HG02798 (cell line): ENCODE measurements at regions not wholly inside any gene's neighbourhood (a gene's known extent, or its start where the extent isn't known, plus 50 kb on each side); places are given as distances from the start of the nearest gene placed in this dataset.
A peak's percentile ranks its signal among the peaks of the same experiment; 100 is the strongest.

ENCODE experiments used
- ATAC-seq: cut with Tn5 transposase; IDR thresholded peaks from one replicate; pipeline ENCODE4 v1.9.1; 2021; ENCODE audit warnings: mild to moderate bottlenecking; ENCODE audit not compliant: unreplicated experiment, poor library complexity

DNA sequence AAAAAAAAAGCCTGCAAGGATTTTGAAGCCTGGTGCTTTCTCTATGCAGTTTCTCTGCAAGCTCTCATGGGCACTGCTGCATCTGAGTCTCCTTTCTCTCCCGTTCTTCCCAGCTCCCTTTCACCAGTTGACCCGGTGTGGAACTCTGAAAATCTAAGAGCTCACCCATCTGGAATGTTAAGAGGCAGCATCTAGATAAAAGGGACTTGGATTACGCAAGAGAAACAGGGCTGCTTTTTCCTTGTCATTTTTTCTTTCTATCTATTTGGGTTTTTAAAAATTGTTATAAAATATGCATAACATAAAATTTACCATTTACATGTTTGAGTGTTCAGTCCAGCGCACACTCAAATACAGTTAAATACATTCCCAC, 95.2 kb upstream of the RPS6KA3 start:
- ATAC-seq: no peak

DNA sequence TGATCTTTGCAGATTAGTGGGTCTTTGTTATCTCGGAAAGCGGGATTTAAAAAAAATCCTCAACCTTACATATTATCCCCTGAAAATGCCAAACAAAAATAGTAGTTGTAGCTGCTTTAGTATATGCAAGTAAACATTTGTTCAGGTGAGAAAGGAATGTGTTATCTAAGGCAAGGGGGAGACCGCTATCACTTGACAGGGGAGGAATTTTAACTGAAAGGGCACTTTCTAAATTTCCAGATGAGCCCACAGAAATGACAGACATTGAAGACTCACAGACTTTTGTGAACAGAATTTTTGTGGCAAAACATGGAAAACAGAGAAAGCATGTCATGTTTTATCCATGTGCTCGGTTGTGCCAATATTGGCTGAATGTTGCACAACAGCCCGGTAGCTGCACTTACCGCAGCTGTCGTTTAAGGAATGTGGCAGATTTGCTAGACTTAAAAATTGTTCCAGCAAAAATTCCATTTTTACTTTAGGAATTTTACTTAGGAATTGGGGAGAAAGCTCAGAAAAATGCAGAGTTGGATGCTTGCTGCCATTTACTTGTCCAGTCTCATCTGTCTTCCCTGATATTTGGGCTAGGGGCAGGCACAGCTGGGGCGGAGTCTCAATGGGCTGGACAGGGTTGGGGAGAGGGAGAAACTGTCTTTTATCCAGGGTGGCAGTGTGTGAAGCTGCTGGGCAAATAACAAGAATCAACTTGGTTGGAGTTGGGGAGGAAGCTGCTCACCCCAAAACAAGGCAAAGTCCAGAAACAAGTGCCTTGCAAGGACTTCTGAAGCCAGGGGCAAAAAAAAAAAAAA, 94.6 kb upstream of the RPS6KA3 start:
- ATAC-seq: no peak

DNA sequence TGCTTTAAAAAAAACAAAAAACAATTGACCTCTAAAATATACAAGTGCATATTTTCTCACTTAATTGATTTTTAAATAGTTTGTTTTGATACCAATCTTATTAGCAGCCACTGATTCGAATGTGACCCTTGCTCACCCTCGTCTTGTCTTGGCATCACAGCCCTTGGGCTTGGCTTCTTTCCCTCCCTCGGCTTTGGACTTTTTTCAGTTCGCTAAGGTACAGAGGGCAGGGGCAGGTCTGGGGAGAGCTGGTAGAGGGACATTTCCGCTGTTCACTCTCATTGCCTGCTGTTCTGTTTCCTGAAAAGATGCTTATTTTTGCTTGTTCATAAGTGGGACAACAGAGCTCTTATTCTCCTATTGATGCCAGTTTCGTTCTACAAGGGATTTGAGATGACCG, 88.5 kb upstream of the RPS6KA3 start:
- no peak for ATAC-seq

- ATAC-seq: no peak
Observed at GRCh38 chrX:20354505-20354904, 87.8 kb upstream of the RPS6KA3 start.

GRCh38 chrX:20352935-20353336, 86.2 kb upstream of the RPS6KA3 start:
- ATAC-seq: peak; percentile 64

GRCh38 chrX:20352504-20352903, 85.8 kb upstream of the RPS6KA3 start:
- ATAC-seq: peak; percentile 10

GRCh38 chrX:20350596-20350995, 83.9 kb upstream of the RPS6KA3 start:
- ATAC-seq: no peak

GRCh38 chrX:20348139-20348538, 81.4 kb upstream of the RPS6KA3 start:
- ATAC-seq: no peak

DNA sequence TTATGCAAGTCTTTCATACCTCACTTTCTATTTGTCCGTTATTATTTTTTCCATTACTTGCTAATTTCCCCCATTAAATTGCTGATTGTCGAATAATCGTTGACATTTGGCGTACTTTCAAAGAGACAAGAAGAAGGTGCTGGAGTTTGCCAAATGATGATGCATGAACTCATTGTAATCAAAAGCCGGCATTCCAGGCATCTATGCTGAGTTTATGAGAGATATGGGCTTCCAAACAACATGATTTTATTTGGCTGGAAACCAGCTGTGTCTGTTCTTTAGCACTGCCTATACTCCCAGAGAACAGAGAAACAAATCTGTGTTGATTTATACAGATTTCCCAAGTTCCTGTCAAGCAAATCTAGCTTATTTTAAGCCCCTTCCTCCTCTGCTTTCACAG, 80.8 kb upstream of the RPS6KA3 start:
- no peak for ATAC-seq

DNA sequence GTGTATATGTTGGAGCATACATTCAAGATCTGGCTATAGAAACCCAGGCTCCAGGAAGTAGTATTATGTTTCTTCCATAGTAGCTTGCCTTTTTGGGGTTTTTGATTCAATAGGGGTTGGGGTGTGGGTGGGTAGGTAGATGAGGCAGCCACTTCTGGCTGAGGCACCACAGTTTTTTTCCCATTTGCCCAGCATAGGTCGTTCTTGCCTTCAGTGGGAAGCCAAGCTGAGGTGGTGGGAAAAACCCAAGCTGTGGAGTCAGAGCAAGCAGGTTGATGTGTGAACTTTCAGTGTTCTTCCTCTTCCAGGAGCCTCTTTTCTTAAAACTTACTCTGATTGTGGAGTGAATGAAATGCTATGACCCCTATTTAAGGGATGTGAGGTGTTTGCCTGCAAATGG, 67.0 kb upstream of the RPS6KA3 start:
- no peak for ATAC-seq

DNA sequence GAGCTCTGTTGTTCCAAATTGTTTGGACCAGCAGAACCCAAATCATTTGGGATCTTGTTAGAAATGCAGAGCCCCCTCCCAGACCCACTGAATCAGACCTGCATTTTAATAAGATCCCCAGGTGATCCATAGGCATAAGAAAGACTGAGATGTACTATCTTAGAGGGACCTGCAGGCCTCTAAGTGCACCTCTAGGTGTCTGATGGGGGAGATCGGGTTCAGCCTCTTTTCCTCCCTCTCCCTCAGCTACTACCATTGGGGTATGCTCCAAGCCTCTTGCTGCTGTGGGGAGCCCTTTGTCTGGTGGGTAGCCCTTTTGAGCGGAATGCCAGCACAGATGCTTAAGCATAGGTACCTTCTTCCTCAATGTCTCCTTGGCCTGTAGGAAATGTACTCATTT, 63.8 kb upstream of the RPS6KA3 start:
- ATAC-seq: no peak

DNA sequence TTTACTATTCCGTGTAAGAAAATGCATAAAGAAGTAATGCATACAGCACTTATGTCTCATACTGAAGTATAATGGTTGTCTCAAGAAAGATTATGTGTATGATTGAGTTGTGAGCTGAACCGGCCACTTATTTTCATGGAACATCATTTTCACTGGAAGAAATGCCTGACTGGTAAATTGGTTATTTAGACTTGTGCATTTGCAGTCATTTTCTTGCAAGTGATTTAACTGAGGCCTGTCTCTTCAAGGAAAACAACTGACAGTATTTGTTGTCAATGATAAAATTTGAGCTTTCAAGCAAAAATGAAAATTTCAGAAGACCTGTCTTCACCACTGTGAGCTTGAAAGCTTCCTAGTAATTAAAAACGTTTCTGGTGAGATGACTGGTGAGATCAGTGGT, 62.7 kb upstream of the RPS6KA3 start:
- ATAC-seq: no peak

- ATAC-seq: no peak
Observed at GRCh38 chrX:20325786-20326388, 59.2 kb upstream of the RPS6KA3 start.

DNA sequence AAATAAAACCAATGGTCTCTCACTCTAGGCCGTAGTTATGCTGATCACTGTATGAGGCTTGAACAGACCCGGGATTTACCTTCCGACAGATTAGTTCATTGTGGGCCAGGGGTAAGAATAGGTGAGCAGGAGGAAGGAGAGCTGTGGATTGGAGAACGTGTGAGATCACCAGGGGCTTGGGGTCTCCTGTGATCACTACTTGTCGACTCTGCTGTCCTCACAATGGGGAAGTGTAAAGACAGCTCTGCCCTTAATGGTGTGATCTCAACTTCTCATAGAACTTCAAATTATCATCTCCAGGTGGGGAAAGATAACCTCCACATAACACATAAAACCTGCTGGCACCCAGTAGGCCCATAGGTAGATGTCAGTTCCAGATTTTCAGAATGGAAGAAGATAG, 56.2 kb upstream of the RPS6KA3 start:
- ATAC-seq: no peak

GRCh38 chrX:20320461-20321159, 53.9 kb upstream of the RPS6KA3 start:
- ATAC-seq: peak; percentile 99

DNA sequence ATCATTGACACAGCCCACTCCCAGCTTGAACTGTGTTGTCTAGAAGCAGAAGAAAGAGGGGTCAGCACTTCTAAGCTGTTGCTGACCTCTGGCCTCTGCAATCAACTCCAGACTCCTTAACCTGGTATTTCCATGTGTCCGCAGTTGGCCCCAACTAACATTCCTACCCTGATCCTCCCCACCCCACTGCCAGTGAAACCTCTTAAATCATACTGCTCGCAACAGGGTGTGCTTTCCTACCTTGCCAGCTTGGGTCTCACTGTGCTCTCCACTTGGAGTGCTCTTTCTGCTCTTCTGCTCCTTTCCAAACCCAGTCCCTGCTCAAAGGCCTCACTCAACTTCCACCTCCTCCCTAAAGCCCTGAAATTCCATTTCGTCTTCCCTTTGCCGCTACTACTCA, 52.3 kb upstream of the RPS6KA3 start:
- ATAC-seq: no peak

GRCh38 chrX:20317873-20318272, 51.2 kb upstream of the RPS6KA3 start:
- ATAC-seq: no peak
